Progenitor cell of endocrine pancreas (in vitro differentiated cells): ENCODE measurements at regions not wholly inside any gene's neighbourhood (a gene's known extent, or its start where the extent isn't known, plus 50 kb on each side); places are given as distances from the start of the nearest gene placed in this dataset.
"Not testable (repeated sequence)": the region's sequence is repeated elsewhere in the genome, so short reads cannot be mapped to it uniquely, and the experiment has no call there.

Experiments
- DNase-seq: peaks from one replicate; pipeline ENCODE4 v3.0.0; 2021; ENCODE audit warnings: low spot score; ENCODE audit not compliant: unreplicated experiment
- H3K27ac Mint-ChIP-seq: 2 replicates; pipeline ENCODE4 v1.8.0; 2021; ENCODE audit warnings: mild to moderate bottlenecking, moderate library complexity, mixed read lengths
- H3K27me3 Mint-ChIP-seq: 2 replicates; pipeline ENCODE4 v1.8.0; 2021; ENCODE audit warnings: mixed read lengths
- H3K36me3 Mint-ChIP-seq: 2 replicates; pipeline ENCODE4 v1.8.0; 2022; ENCODE audit warnings: mixed read lengths; ENCODE audit not compliant: insufficient read depth
- H3K4me1 Mint-ChIP-seq: 2 replicates; pipeline ENCODE4 v1.8.0; 2021; ENCODE audit warnings: low read depth, mixed read lengths
- H3K4me3 Mint-ChIP-seq: 2 replicates; pipeline ENCODE4 v1.8.0; 2021; ENCODE audit warnings: low read depth, mild to moderate bottlenecking, moderate library complexity, mixed read lengths
- H3K9me3 Mint-ChIP-seq: 2 replicates; pipeline ENCODE4 v1.8.0; 2021; ENCODE audit warnings: low read depth, mixed read lengths
- CTCF ChIP-seq: fragments of 200-600 bp; sonication (generic); IDR thresholded peaks from one replicate; pipeline ENCODE4 v1.5.0; 2021; ENCODE audit warnings: antibody characterized with exemption, mild to moderate bottlenecking; ENCODE audit not compliant: unreplicated experiment

GRCh38 chr5:148880197-148880596 is 53.8 kb downstream of the ADRB2 start:
- no peaks in the 10 kb centered on the region for H3K36me3 Mint-ChIP-seq
- H3K9me3 Mint-ChIP-seq, result no peaks in the 10 kb centered on the region
- no peaks in the 10 kb centered on the region for H3K4me1 Mint-ChIP-seq
- no peak overlapping the region for H3K4me3 Mint-ChIP-seq
- H3K27ac Mint-ChIP-seq, result no peak overlapping the region
- DNase-seq, result no peak
- no peak for TF ChIP-seq CTCF
- no peaks in the 10 kb centered on the region for H3K27me3 Mint-ChIP-seq

GRCh38 chr5:148880696-148881095 is 54.3 kb downstream of the ADRB2 start:
- Mint-ChIP-seq H3K27me3 (no peaks in the 10 kb centered on the region), H3K9me3 (no peaks in the 10 kb centered on the region), H3K27ac (no peak overlapping the region), H3K4me3 (no peak overlapping the region), H3K4me1 (no peaks in the 10 kb centered on the region), H3K36me3 (no peaks in the 10 kb centered on the region)
- no peak for DNase-seq
- TF ChIP-seq CTCF, result no peak

GRCh38 chr5:148882332-148882731 is 55.9 kb downstream of the ADRB2 start:
- Mint-ChIP-seq H3K27ac (no peak overlapping the region), H3K4me1 (no peaks in the 10 kb centered on the region), H3K36me3 (no peaks in the 10 kb centered on the region), H3K9me3 (no peaks in the 10 kb centered on the region), H3K4me3 (no peak overlapping the region), H3K27me3 (no peaks in the 10 kb centered on the region)
- no peak for DNase-seq
- TF ChIP-seq CTCF, result no peak

GRCh38 chr5:148884339-148885020 is 58.1 kb downstream of the ADRB2 start:
- no peaks in the 10 kb centered on the region for H3K9me3 Mint-ChIP-seq
- peaks cover 7% of the 10 kb centered on the region for H3K27me3 Mint-ChIP-seq
- H3K4me3 Mint-ChIP-seq, result no peak overlapping the region
- DNase-seq, result no peak
- H3K4me1 Mint-ChIP-seq, result no peaks in the 10 kb centered on the region
- H3K36me3 Mint-ChIP-seq, result no peaks in the 10 kb centered on the region
- no peak for TF ChIP-seq CTCF
- H3K27ac Mint-ChIP-seq, result no peak overlapping the region

DNA sequence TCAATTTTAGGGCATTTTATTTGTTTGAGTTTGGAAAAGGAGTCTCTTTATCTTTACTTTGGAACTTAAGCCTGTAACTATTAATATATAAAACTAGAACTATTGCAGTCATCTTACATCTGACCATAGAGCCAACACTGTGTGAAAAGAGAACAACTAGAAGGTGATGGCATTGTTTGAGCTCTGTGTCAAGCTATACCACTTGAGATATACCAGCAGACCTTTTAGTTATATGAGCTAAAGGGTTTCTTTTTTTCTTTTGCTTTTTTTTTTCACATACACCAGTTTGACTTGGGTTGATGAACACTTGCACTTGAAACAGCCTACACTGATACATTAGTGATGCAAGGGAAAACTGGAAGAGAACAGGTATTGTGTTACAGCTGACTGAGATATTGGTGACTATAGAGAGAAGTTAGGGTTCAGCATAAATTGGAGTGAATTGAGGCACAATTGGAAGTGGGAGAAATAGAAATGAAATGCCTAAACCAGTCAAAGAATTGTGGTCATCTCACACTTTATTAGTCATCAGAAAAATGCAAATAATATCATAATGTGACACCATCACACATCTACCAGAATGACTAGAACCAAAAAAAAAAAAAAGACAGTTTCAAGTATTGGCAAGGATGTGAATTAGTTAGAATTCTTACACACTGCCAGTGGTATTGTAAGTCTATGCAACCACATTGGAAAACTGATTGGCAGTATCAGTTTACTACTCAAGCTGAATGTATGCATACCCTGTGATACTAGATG is 60.9 kb downstream of the ADRB2 start:
- Mint-ChIP-seq H3K9me3 (peaks cover 11% of the 10 kb centered on the region), H3K27me3 (peaks cover 7% of the 10 kb centered on the region), H3K36me3 (no peaks in the 10 kb centered on the region)

GRCh38 chr5:148889936-148890335 is 63.5 kb downstream of the ADRB2 start:
- H3K27me3 Mint-ChIP-seq, DNase-seq, H3K4me1 Mint-ChIP-seq, H3K4me3 Mint-ChIP-seq, H3K27ac Mint-ChIP-seq, H3K36me3 Mint-ChIP-seq: not testable (repeated sequence)
- H3K9me3 Mint-ChIP-seq, result peaks cover 32% of the 10 kb centered on the region

More for the DNA sequence above, 60.9 kb downstream of the ADRB2 start:
- H3K4me3 Mint-ChIP-seq, result no peak overlapping the region
- H3K4me1 Mint-ChIP-seq, result no peaks in the 10 kb centered on the region
- TF ChIP-seq CTCF, result no peak
- DNase-seq, result no peak
- no peak overlapping the region for H3K27ac Mint-ChIP-seq

- DNase-seq, H3K36me3 Mint-ChIP-seq: not testable (repeated sequence)
Observed at GRCh38 chr5:148895441-148895840, 69.0 kb downstream of the ADRB2 start.

More at GRCh38 chr5:148895441-148895840, 69.0 kb downstream of the ADRB2 start:
- not testable (repeated sequence) for H3K4me1 Mint-ChIP-seq, H3K27me3 Mint-ChIP-seq, H3K4me3 Mint-ChIP-seq, H3K27ac Mint-ChIP-seq
- H3K9me3 Mint-ChIP-seq, result peaks cover 26% of the 10 kb centered on the region
